ENCODE measurements at regions not wholly inside any gene's neighbourhood (a gene's known extent, or its start where the extent isn't known, plus 50 kb on each side); places are given as distances from the start of the nearest gene placed in this dataset.

GRCh38 chr10:3402187-3402751 lies 229.7 kb upstream of the PITRM1 start:
- Histone ChIP-seq H3K4me3 (replicated peaks in 1 of 3; ENCODE audit: insufficient read depth in 1 of 3, low read depth in 1 of 3, low read length in 3 of 3) (no peak overlapping the region), H3K4me2 (ENCODE audit: insufficient read depth, low read length) (no peak overlapping the region), H3K9me1 (replicated peaks; ENCODE audit: control insufficient read depth, extremely low read depth, insufficient read depth, low read length) (no peaks in the 10 kb centered on the region), H3K79me2 (ENCODE audit: control insufficient read depth, insufficient read depth, low read length) (no peaks in the 10 kb centered on the region), H3K9ac (replicated peaks; ENCODE audit: extremely low read depth, insufficient read depth, low read length) (no peak overlapping the region), H4K20me1 (replicated peaks; ENCODE audit: control insufficient read depth, extremely low read depth, insufficient read depth, low read length) (no peaks in the 10 kb centered on the region), H3K4me1 (ENCODE audit: control insufficient read depth, extremely low read depth, insufficient read depth, low read length) (peaks cover 24% of the 10 kb centered on the region), H3K27me3 (ENCODE audit: control insufficient read depth in 2 of 2, insufficient read depth in 2 of 2, low read length in 2 of 2) (no peaks in the 10 kb centered on the region), H3K27ac (ENCODE audit: insufficient read depth, low read depth, low read length) (no peak overlapping the region), H3K9me3 (replicated peaks; ENCODE audit: control insufficient read depth, insufficient read depth, low read length) (no peaks in the 10 kb centered on the region), H2AFZ (ENCODE audit: low read depth, low read length) (no peak overlapping the region), H3K36me3 (ENCODE audit: control insufficient read depth in 2 of 2, extremely low read depth in 1 of 2, insufficient read depth in 2 of 2, low read length in 2 of 2) (no peaks in the 10 kb centered on the region)
- FAIRE-seq (no peak), DNase-seq (ENCODE audit: low read depth, low spot score) (no peak)
- ChIA-PET POLR2A (no interaction called here), CTCF (interaction anchor here (1.3 kb wide), 1 partner anchor 50 kb away, joined by 3 read pairs; no protein-coding TSS in a partner anchor)
- dilution Hi-C loops (cut with MboI; ENCODE audit: extremely low pct_ligation_motif_present, low sequenced_read_pairs) (no loop called here), intact Hi-C loops (cut with micrococcal nuclease) (no loop called here)
- no peak for TF ChIP-seq POLR2A (IDR thresholded peaks at IDR 0.05; ENCODE audit: low read depth, low read length)
- TF ChIP-seq CTCF (IDR thresholded peaks at IDR 0.05; ENCODE audit: extremely low read depth in 1 of 2, insufficient read depth in 1 of 2, low read depth in 1 of 2, low read length in 2 of 2) = no peak
- no peak for TF ChIP-seq EZH2 (IDR thresholded peaks at IDR 0.05; ENCODE audit: borderline replicate concordance, low read depth, low read length, severe bottlenecking)
- no peak for TF ChIP-seq GATA2 (IDR thresholded peaks at IDR 0.05; ENCODE audit: insufficient read depth, insufficient read length, low read depth, low read length)
- no peak for TF ChIP-seq MAX (IDR thresholded peaks at IDR 0.05; ENCODE audit: insufficient read depth, insufficient read length)
- TF ChIP-seq FOS (IDR thresholded peaks at IDR 0.05; ENCODE audit: borderline replicate concordance, insufficient read depth, low read length) = no peak
- TF ChIP-seq POLR2AphosphoS5 (IDR thresholded peaks at IDR 0.05; ENCODE audit: insufficient read depth, low read depth, low read length) = no peak
- TF ChIP-seq JUN (IDR thresholded peaks at IDR 0.05; ENCODE audit: borderline replicate concordance, insufficient read depth, insufficient read length, low read depth) = no peak
- TF ChIP-seq MYC (IDR thresholded peaks at IDR 0.05; ENCODE audit: low read depth, low read length) = no peak
- BruUV-seq (replicated peaks) = no TSS peak
